Gastrocnemius medialis (tissue), 4 donors: ENCODE measurements at regions not wholly inside any gene's neighbourhood (a gene's known extent, or its start where the extent isn't known, plus 50 kb on each side); places are given as distances from the start of the nearest gene placed in this dataset.

Source experiments
- CTCF ChIP-seq, 5 experiments: fragments of 450-650 bp in 3 of 5; fragments of 200-600 bp in 2 of 5; sonication (generic) in 2 of 5; IDR thresholded peaks in 4 of 5; conservative IDR thresholded peaks in 1 of 5; 1 replicate in 4 of 5; 2 replicates in 1 of 5; pipeline ENCODE4 v1.5.1; 2016 to 2019; ENCODE audit warnings: antibody characterized with exemption in 5 of 5, mild to moderate bottlenecking in 3 of 5, moderate library complexity in 3 of 5
- POLR2A ChIP-seq, 2 donors: fragments of 450-650 bp; IDR thresholded peaks; one replicate each; pipeline ENCODE4 v1.6.1; 2017; ENCODE audit warnings: antibody characterized with exemption in 2 of 2, mild to moderate bottlenecking in 2 of 2, moderate library complexity in 2 of 2

DNA sequence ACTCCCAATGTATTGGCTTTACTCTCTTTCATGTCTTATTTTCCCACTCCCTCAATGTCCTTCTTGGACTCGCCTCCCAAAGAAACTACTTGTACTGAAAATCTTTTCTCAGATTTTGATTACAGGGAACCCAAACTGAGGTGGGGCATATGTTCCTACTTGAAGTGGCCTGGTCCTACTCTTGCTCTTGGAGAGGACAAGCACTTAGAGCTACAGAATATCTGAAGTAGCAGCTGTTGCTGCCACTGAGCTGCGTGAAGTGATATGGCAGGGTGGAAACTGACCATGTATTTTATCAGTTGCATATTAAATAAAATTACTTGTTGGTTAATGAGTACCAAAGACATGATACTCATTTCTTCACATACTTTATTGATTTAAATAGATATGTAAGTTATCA lies 129.5 kb downstream of the TSEN15 start:
- TF ChIP-seq CTCF (IDR thresholded peaks at IDR 0.05 in 4 of 5, conservative IDR thresholded peaks at IDR 0.05 in 1 of 5) (no peak), POLR2A (IDR thresholded peaks at IDR 0.05) (no peak)
